Head of caudate nucleus (tissue), 42 donors: ENCODE measurements at regions not wholly inside any gene's neighbourhood (a gene's known extent, or its start where the extent isn't known, plus 50 kb on each side); places are given as distances from the start of the nearest gene placed in this dataset.
"Not testable (repeated sequence)": the region's sequence is repeated elsewhere in the genome, so short reads cannot be mapped to it uniquely, and the experiment has no call there.

ENCODE experiments used
- DNase-seq, 42 donors: peaks; one replicate each; pipeline versions ENCODE4 v3.0.0 to v3.0.0-alpha.2; 2020 to 2021; ENCODE audit warnings: mixed read lengths in 7 of 42
- intact Hi-C: fragments of 100-400 bp; cut with DNase I; formaldehyde crosslinking; loops from one replicate; pipeline ENCODE4 v1.15.0; 2022

DNA sequence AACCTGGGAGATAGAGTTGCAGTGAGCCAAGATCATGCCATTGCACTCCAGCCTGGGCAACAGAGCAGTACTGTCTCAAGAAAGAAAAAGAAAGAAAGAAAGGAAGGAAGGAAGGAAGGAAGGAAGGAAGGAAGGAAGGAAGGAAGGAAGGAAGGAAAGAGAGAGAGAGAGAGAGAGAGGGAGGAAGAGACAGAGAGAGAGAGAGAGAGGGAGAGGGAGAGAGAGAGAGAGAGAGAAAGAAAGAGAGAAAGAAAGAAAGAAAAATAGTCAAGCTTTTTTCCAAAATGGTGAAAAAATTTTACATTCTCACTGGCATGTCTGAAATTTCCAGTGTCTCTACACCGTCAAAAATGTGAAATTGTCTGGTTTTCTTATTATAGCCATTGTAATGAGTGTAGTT lies 138.9 kb downstream of the OR13H1 start:
- DNase-seq, intact Hi-C loops: not testable (repeated sequence)

DNA sequence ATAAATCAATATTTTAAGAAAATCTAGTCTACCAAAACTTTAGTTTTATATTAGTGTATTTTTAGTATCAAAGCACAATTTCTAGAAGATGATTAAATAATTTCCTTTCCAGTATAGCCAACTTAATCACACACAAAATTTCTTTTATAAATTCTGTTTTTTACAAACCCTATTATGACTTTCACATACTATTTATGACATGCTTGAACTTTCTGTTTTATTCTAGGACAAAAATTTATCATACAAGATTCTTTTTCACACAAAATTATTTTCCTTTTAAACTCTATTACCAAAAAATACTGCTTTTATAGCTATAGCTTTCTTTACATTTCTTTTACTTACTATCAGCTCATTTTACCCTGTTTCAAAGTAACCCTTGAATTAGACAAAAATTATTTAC lies 149.5 kb downstream of the OR13H1 start:
- DNase-seq: no peak
- intact Hi-C loops: no loop called here

DNA sequence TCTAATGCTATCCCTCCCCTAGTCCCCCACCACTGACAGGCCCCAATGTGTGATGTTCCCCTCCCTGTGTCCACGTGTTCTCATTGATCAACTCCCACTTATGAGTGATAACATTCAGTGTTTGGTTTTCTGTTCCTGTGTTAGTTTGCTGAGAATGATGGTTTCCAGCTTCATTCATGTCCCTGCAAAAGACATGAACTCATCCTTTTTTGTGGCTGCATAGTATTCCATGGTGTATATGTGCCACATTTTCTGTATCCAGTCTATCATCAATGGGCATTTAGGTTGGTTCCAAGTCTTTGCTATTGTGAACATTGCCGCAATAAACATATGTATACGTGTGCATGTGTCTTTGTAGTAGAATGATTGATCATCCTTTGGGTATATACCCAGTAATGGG lies 153.1 kb downstream of the OR13H1 start:
- DNase-seq, intact Hi-C loops: not testable (repeated sequence)

DNA sequence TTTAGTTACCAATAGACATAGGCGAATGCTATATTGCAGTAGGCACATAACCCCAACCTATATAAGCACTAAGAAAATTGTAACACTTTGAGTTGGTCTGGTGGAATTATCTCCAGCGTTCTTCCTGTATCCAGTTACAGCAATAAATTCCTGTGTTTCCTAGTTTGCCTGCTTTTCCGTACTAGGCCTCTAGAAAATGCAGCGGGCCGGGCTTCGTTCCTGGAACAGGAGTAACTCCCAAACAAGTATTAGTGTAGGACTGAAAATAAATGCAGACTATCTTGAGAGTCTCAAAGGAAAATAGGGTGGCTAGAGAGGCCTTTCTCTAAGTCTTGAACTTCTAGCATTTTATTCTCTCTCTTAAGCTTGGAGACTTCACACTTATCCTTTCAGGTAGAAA lies 159.8 kb downstream of the OR13H1 start:
- no peak for DNase-seq

DNA sequence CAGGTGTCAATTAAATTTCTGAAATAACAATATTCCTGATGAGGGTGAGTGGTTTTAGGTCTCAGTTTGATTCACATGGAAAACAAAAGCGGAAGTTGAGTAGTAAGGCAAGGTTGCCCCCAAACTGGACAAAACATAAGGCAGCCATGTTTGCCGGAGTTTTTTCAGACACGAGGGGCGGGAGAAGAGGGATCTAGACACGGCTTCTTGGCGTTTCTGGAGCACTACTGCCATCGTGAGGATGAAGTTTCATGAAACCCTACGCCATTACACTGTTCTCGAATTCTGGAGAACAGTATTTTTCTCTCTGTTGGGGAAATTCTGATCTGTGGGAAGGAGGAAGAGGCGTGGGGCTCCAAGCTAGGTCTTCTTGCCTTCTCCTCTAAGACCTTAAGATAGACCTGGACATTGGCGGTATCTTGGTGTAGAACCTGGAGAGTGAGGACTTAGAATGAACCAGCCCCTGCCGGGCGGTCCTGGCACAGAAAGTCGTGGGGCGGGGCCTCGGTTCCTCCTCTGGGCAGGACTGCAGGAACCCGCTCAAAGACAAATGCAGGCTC lies 160.3 kb downstream of the OR13H1 start:
- intact Hi-C loops: no loop called here
- peak in 27 of 42 donors; percentile 59 to 95 (median 85) for DNase-seq

More for the DNA sequence above, 159.8 kb downstream of the OR13H1 start:
- intact Hi-C loops: no loop called here

DNA sequence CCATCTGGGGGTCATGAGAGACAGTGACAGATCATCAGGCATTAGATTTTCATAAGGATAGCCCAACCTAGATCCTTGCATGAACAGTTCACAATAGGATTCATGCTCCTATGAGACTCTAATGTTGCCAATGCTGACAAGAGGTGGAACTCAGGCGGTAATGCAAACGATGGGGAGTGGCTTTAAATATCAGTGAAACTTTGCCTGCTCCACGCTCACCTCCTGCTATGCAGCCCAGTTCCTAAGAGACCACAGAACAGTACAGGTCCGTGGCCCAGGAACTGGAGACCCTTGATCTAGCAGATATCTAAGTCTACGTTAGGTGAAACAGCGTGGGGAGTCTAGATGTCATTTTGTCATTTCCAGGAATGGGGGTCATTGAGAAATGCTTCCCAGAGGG lies 165.7 kb downstream of the OR13H1 start:
- intact Hi-C loops: no loop called here
- DNase-seq: no peak

DNA sequence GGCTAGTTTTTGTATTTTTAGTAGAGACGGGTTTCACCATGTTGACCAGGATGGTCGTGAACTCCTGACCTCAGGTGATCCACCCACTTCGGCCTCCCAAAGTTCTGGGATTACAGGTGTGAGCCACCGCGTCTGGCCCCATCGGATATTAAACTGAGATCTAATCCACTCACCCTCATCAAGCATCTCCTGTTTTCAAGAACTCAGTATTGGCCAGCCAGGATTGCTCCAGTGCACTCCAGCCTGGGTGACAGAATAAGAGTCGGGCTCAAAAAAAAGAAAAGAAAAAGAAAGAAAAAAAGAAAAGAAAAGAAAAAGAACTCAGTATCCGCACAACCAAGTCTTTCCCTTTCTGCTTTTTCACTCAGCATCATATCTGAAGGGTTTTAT lies 167.6 kb downstream of the OR13H1 start:
- intact Hi-C loops: no loop called here
- no peak for DNase-seq

DNA sequence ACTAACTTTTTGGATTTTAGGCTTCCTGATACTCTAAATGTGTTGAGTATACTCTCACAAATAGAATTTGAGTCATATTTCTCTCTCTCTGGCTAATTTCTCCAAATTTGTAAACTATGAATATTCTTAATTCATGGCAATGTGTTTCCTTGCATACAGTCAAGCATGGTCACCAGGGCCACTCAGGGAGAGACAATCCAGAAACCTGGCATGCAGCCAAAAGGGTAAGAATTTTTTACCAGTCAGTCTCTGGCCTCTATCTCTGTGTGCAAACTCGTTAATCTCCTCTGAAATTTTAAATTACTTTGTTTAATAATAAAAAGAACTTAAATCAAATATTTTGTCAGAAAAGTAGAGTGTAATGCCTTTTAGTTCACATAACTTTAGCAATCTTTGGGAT lies 179.8 kb downstream of the OR13H1 start:
- DNase-seq: no peak
- intact Hi-C loops: no loop called here

DNA sequence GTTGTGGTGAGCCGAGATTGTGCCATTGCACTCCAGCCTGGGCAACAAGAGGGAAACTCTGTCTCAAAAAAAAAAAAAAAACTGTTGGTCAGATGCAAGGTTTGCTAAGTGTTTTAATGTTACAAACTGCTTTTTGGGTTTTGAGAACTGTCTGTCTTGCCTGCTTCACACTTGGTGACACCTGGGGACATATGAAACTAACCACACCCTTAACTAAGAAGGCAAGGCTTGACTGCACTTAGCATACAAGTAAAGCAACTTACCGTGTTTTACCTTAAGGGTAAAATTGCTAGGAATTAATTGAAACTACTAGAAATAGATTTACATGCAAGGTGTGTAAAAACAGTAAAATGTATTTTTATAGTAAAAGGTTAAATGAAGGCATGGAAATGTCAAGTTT lies 180.4 kb downstream of the OR13H1 start:
- no peak for DNase-seq
- intact Hi-C loops: no loop called here

DNA sequence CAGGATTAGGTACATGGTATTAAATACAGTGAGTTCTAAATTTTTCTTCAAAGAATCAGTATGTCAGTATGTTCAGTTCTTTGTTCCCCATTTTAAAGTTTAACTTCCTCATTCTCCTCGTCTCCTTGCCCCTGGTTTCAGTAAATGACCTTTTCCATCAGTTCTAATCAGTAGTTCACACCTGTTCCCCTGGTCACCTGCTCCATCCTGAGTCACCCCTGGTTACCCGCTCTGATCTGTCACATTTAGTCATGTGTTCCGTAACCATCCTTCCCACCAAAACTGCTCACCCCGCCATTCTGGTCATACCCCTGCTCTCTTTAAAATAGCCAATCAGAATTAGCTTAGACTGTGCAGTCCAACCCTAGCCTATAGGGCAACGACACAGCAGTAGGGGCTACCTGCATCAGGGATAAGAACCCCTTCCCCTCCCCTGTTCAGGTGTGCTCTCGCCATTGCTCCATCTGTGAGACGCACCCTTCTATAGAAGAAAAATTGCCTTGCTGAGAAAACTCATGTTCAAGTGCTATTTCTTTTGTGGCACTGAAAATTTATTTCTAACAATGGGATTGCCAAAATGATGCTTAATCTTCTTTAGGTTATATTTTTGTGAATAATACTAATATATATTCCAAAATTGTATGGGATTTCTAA lies 181.3 kb downstream of the OR13H1 start:
- intact Hi-C loops: no loop called here
- no peak for DNase-seq

DNA sequence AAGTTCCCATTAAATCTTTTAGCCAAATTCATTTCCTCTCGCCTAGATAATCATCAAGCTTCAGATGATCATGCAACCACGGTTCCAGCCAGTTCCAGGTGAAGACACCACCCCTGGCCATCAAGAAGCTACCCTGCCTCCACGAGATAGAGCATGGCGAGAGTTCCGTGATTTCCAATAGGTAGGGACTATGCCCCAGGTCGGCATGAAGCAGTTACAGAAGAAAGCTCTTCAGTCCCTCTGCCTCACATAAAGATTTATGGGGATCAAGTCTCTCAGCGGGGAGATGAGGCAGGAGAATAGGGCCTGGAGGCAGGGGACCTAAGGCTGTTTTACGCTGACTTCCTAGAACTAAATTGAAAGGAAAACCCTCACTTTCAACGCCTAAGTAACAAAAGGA lies 183.9 kb downstream of the OR13H1 start:
- intact Hi-C loops: no loop called here
- DNase-seq: no peak

DNA sequence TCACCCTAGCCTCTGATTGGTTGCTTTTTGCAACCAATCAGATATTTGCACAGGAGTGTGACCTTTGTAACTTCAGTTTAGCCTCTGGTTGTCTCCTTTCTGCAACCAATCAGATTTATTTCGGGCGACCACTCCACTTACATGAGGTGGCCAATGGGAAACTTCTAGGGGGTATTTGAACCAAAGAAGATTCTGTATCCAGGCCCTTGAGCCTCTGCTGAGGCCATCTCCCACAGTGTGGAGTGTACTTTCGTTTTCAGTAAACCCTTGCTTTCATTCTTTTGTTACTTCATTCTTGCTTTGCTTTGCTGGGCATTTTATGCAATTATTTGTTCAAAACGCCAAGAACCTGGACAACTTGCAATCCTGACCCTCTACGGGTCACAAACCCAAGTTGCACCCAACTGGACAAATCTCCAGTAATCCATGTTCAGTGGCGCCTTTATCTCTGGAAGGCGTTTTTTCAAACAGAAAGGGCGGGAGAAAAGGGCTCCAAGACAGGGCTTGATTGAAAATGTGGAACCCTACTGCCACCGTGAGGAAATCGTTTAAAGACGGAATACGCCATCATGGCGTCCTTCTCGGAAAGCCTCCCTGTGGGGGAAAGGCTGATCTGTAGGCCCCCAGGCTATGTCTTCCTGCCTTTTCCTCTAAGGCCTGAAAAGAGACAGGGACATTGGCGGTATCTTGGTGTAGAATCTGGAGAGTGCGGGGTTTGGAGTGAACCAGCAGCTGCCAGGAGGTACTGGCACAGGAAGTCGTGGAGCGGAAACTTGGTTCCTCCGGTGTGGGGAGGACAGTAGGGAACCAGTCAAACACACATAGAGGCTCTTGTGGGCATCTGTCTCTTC lies 184.6 kb downstream of the OR13H1 start:
- intact Hi-C loops: no loop called here
- DNase-seq: peak in 26 of 42 donors; percentile 56 to 94 (median 80)

DNA sequence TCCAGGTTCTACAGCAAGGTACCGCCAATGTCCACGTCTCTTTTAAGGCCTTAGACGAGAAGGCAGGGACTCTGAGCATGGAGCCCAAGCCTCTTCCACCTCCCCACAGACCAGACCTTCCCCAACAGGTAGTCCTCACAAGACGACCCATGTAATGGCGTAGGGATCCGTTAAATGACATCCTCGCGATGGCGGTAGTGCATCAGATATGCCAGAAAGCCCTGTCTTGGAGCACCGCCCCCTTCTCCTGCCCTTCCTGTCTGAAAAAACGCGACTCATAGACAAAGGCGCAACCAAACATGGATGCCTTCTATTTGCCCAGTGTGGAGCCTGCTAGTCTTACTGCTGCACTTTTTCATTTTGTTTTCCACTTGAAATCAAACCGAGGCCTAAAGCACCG lies 185.4 kb downstream of the OR13H1 start:
- intact Hi-C loops: no loop called here
- peak in 27 of 42 donors; percentile 74 to 96 (median 90) for DNase-seq

DNA sequence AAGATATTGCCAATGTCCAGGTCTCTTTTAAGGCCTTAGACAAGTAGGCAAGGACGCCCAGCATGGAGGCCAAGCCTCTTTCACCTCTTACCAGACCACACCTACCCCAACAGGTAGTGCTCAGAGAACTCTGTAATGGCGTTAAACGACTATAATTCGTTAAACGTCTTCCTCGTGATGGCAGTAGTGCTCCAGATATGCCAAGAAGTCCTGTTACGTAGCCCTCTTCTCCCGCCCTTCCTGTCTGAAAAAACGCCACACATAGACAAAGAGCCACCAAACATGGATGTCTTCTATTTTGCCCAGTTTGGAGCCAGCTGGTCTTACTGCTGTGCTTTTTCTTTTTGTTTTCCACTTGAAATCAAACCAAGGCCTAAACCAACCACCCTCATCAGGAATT lies 190.7 kb downstream of the OR13H1 start:
- intact Hi-C loops: no loop called here
- DNase-seq: peak in 27 of 42 donors; percentile 4 to 95 (median 80)

DNA sequence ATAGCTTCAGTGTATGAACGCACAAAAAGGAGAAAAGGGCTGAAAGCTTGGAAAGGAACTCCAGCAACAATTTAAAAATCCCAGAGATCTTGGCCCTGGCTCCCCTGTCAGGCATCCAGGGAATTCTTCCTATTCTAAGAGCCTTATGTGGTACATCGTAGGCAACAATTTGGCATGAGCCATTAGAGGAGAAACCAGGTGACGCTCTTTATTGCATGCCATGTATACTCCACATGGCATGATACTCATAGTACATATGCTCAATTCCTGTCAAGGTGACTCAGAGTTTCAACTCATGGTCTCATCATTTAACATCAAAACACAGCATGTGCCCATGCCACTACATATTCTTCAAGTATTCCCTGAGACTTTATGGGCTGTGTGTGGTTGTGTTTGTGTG lies 191.3 kb downstream of the OR13H1 start:
- intact Hi-C loops: no loop called here
- DNase-seq: no peak

DNA sequence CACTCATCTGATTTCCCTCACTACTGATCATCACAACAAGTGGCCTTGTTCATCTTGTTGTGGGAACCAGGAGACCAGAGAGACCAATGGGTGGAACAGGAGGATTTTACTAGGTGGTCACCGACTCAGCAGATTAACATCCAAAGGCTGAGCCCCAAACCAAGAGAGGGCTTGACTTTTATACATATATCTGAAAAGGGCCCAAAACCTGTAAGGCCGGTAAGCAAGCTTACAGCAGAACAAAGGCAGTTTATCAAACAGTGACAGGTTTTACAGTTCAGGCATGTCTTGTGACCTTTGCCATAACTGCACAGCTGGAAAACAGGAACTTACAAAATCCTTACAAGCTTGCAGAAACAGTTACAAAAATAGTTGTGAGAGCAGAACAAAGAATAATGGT lies 195.9 kb downstream of the OR13H1 start:
- intact Hi-C loops: no loop called here
- DNase-seq: no peak

DNA sequence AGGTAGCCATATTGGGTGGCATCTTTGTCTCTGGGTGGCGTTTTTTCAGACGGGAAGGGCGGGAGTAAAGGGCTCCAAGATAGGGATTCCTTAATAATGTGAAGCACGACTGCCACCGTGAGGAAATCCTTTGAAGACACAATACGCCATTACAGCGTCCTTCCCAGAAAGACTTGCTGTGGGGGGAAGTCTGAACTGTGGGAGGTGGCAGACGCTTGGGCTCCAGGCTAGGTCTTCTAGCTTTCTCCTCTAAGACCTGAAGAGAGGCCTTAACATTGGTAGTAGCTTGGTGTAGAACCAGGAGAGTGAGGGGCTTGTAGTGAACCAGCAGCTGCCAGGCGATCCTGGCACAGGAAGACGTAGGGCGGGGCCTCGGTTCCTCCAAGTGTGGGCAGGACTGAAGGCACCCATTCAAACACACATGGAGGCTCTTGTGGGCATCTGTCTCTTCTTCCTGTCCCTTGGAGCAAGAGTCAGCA lies 197.3 kb downstream of the OR13H1 start:
- intact Hi-C loops: no loop called here

DNA sequence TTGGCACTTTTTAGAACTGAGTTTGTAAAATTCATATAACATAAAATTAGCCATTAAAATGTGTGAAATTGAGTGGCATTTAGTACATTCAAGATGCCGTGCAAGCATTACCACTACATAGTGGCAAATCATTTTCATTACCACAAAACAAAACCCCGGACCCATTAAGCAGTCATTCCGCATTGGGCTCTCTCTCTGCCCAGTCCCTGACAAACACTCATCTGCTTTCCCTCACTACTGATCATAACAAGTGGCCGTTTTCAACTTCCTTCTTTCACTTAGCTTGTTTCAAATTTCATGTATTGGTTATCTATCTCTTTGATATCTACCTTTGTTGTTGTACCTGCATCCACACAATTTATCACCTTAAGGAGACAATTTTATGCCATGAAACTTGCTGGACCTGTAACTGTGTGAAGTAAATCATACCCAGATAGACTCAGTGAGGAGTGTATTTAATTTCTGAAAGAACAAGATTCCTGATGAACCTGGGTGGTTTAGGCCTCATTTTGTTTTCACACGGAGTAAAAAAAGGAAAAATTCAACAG lies 202.1 kb downstream of the OR13H1 start:
- intact Hi-C loops: no loop called here
- no peak for DNase-seq

More for the DNA sequence above, 197.3 kb downstream of the OR13H1 start:
- DNase-seq: peak in 27 of 42 donors; percentile 57 to 94 (median 84)

DNA sequence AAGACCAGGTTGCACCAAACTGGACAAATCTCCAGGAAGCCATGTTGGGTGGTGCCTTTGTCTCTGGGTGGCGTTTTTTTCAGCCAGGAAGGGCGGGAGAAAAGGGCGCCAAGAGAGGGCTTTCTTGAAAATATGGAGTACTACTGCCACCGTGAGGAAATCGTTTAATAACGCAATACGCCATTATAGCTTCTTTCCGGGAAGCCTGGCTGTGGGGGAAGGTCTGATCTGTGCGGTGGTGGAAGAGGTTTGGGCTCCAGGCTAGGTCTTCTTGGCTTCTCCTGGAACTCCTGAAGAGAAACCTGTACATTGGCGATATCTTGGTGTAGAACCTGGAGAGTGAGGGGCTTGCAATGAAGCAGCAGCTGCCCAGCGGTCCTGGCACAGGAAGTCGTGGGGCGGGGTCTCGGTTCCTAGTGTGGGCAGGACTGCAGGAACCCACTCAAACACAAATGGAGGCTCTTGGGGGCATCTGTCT lies 202.7 kb downstream of the OR13H1 start:
- DNase-seq: peak in 27 of 42 donors; percentile 58 to 93 (median 79)
- intact Hi-C loops: no loop called here

DNA sequence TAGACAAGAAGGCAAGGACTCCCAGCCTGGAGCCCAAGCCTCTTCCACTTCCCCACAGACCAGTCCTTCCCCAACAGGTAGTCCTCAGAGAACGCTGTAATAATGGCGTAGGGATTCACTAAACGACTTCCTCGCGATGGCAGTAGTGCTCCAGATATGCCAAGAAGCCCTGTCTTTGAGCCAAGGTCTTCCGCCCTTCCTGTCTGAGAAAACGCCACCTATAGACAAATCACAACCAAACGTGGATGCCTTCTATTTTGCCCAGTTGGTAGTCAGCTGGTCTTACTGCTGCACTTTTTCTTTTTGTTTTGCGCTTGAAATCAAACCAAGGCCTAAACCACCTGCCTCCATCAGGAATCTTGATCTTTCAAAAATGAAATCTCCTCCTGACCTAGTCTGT lies 203.3 kb downstream of the OR13H1 start:
- intact Hi-C loops: no loop called here
- peak in 27 of 42 donors; percentile 44 to 92 (median 82) for DNase-seq
